ENCODE measurements at regions not wholly inside any gene's neighbourhood (a gene's known extent, or its start where the extent isn't known, plus 50 kb on each side); places are given as distances from the start of the nearest gene placed in this dataset.

DNA sequence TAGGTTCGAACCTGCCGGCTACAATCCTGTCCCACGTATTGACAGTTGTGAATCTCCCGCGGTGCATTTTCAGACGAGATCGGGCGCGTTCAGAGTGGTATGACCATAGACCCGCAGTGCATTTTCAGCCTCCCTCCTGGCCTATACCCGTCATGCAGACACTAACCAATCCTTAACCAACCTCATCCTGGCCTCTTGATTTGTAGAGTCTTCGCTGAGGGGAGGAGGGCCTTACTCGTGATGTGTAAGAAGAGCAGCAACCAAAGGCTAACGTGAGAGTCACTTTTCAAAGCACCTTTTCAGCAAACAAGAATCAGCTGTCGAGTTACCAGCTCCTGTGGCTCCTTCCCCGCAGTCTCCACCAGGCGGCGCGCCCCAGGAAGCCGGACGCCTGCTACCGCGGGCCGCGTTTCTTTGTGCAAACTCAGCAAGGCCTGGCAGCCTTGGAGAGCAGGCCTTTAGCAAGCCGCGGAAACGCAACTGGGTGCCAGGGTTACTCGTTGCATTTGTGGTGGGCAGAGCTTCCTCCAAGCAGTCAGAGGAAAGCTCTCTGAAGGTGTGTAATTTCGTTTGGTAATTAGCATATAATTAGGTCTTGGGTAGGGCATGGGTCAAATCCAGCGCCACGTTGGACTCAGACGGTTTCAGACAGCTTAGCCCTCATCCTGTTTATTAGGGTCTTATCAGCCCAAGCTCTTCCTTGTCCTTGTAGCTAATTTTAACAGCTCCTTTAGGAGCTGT lies 139.8 kb downstream of the OR2B2 start:
- DNase-seq (ENCODE audit: extremely low spot score), result peak; percentile 81
- TF ChIP-seq, protein P1, sequence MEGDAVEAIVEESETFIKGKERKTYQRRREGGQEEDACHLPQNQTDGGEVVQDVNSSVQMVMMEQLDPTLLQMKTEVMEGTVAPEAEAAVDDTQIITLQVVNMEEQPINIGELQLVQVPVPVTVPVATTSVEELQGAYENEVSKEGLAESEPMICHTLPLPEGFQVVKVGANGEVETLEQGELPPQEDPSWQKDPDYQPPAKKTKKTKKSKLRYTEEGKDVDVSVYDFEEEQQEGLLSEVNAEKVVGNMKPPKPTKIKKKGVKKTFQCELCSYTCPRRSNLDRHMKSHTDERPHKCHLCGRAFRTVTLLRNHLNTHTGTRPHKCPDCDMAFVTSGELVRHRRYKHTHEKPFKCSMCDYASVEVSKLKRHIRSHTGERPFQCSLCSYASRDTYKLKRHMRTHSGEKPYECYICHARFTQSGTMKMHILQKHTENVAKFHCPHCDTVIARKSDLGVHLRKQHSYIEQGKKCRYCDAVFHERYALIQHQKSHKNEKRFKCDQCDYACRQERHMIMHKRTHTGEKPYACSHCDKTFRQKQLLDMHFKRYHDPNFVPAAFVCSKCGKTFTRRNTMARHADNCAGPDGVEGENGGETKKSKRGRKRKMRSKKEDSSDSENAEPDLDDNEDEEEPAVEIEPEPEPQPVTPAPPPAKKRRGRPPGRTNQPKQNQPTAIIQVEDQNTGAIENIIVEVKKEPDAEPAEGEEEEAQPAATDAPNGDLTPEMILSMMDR (IDR thresholded peaks at IDR 0.05; ENCODE audit: control extremely low read depth, extremely low read depth, low read depth, missing control alignments), result peak; percentile 82
- ChIA-PET CTCF (interaction anchor here (0.6 to 4.1 kb wide), 53 partner anchors 14 to 1727 kb away, joined by 3 to 147 read pairs (median 4); partner anchors contain the start of genes POM121L2 and ZNF184), POLR2A (interaction anchor here (0.9 to 1.9 kb wide), 4 partner anchors 100 to 123 kb away, joined by 3 to 10 read pairs (median 5); a partner anchor contains a TSS)

DNA sequence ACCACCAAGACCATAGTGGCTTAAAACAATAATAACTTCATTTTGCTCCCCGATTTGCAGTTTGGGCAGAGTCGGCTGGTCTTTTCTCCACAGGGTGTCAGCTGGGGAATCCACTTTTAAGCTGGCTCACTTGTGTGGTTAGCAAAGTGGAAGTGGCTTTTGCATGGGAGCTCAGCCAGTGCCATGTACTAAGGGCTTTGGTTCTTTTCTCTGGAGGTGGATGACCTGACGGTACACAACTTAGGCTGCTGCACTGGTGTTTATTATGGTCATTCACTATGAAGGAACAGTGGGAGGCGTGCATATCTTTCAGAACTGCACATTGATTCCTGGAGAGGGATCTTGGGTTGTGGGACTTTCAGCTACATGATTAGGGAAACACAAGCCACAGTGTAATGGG lies 141.0 kb downstream of the OR2B2 start:
- ChIA-PET POLR2A (no interaction called here), CTCF (interaction anchor here (0.7 to 4.1 kb wide), 12 partner anchors 12 to 605 kb away, joined by 3 to 147 read pairs (median 7); a partner anchor contains a TSS)
- no peak for DNase-seq (ENCODE audit: extremely low spot score)
- TF ChIP-seq, protein P1 (IDR thresholded peaks at IDR 0.05; ENCODE audit: control extremely low read depth, extremely low read depth, low read depth, missing control alignments), result no peak

DNA sequence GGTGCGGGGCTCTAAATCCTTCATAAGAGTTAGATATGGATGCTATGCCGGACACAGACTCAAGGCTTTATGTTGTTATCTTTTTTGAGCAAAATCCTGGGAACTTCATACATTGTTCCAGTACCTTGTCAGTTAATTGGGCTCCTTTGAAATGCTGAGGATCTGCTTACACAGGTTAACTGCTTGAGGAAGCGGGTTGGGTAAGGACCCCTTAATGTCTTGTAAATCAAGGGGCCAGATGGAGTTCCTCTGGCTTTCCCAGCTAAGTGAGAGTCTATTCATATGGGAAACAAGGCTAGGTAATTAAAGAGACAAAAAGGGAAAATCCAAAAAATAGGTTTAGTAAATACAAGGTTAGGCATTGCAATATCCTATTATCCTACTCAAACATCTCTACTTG lies 141.5 kb downstream of the OR2B2 start:
- CTCF ChIA-PET, result interaction anchor here (1.3 to 4.1 kb wide), 4 partner anchors 12 to 125 kb away, joined by 3 to 147 read pairs (median 40); no protein-coding TSS in a partner anchor
- TF ChIP-seq, protein P1 (IDR thresholded peaks at IDR 0.05; ENCODE audit: control extremely low read depth, extremely low read depth, low read depth, missing control alignments), result no peak
- no peak for DNase-seq (ENCODE audit: extremely low spot score)
- POLR2A ChIA-PET, result interaction anchor here (0.6 to 0.8 kb wide), 2 partner anchors 18 to 26 kb away, joined by 3 to 5 read pairs; no protein-coding TSS in a partner anchor

DNA sequence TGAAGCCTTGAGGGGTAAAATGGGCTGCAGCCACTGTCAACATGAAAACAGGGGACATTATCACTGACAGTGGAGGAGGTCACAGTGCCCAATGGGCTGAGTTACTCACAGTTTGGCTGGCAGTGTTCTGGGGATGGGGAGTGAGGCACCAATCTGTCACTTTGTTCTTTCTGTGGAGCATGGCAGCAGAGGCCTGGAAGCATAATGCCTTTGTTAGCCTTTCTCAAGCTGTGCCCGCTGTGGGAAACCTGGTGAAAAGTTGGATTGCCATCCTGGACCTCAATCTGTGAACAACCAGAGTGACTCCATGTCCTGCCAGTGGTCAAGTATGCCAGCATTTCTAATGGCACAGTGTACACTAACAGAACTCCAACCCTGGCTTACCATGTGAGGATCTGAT lies 143.6 kb downstream of the OR2B2 start:
- TF ChIP-seq, protein P1 (IDR thresholded peaks at IDR 0.05; ENCODE audit: control extremely low read depth, extremely low read depth, low read depth, missing control alignments), result no peak
- no peak for DNase-seq (ENCODE audit: extremely low spot score)
- ChIA-PET CTCF (interaction anchor here (1.5 to 3.1 kb wide), 3 partner anchors 9 to 127 kb away, joined by 8 to 21 read pairs (median 9); no protein-coding TSS in a partner anchor), POLR2A (interaction anchor here (1.0 to 1.6 kb wide), 2 partner anchors 124 to 621 kb away, joined by 3 to 4 read pairs; a partner anchor contains a TSS)

DNA sequence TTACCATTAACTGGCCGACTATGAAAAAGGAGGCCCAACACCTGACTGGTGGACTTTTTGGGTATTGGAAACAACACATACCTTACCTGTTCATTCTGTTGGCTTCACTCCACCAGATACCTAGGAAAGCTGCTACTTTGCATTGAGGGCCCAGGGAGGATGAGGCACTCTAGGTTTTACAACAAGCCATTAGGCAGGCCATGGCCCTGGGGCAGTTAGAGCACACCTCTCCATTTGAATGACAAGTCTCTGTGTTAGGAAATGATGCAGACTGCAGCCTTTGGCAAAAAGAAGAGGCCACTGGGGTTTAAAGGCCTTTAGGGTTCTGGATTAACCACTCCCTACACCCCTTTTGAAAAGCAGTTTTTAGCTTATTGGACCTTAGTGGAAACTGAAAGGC lies 144.3 kb downstream of the OR2B2 start:
- no peak for DNase-seq (ENCODE audit: extremely low spot score)
- TF ChIP-seq, protein P1 (IDR thresholded peaks at IDR 0.05; ENCODE audit: control extremely low read depth, extremely low read depth, low read depth, missing control alignments), result no peak
- ChIA-PET CTCF (interaction anchor here (1.5 to 3.1 kb wide), 3 partner anchors 9 to 128 kb away, joined by 8 to 21 read pairs (median 9); no protein-coding TSS in a partner anchor), POLR2A (interaction anchor here (1.6 kb wide), 1 partner anchor 125 kb away, joined by 4 read pairs; a partner anchor contains a TSS)

DNA sequence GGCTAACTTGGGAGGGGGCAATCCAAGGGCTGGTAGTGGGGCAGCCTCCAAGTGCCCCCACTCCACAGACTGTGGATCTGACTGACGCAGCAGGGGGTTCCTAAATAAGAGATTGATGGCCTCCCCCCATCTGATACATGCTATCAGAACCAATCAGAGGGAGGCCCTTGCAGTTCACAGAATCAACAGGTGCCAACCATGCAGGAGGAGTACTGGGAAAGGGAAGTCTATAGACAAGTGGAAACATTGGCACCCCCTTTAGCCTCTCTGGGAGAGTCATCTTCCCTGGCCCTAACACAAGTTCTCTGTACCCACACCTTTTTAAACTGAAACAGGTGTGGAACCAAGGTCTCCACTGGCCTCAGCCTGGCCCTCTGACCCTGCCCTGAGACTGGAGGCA lies 145.8 kb downstream of the OR2B2 start:
- POLR2A ChIA-PET, result no interaction called here
- no peak for DNase-seq (ENCODE audit: extremely low spot score)
- CTCF ChIA-PET, result interaction anchor here (1.5 to 2.2 kb wide), 2 partner anchors 12 to 14 kb away, joined by 5 to 8 read pairs; no protein-coding TSS in a partner anchor
- TF ChIP-seq, protein P1 (IDR thresholded peaks at IDR 0.05; ENCODE audit: control extremely low read depth, extremely low read depth, low read depth, missing control alignments), result no peak
